Esophagus squamous epithelium (tissue), 4 donors: ENCODE measurements at regions not wholly inside any gene's neighbourhood (a gene's known extent, or its start where the extent isn't known, plus 50 kb on each side); places are given as distances from the start of the nearest gene placed in this dataset.

Experiments used
- POLR2A ChIP-seq, 4 donors: fragments of 450-650 bp; IDR thresholded peaks; one replicate each; pipeline ENCODE4 v1.6.1; 2017; ENCODE audit warnings: antibody characterized with exemption in 4 of 4, mild to moderate bottlenecking in 4 of 4, moderate library complexity in 3 of 4
- TF ChIP-seq, protein P1 (sequence below), 6 experiments: fragments of 450-650 bp in 4 of 6; fragments of 200-600 bp in 2 of 6; sonication (generic) in 2 of 6; IDR thresholded peaks; one replicate each; pipeline ENCODE4 v1.5.1; 2016 to 2019; ENCODE audit warnings: antibody characterized with exemption in 6 of 6, mild to moderate bottlenecking in 4 of 6, moderate library complexity in 4 of 6

DNA sequence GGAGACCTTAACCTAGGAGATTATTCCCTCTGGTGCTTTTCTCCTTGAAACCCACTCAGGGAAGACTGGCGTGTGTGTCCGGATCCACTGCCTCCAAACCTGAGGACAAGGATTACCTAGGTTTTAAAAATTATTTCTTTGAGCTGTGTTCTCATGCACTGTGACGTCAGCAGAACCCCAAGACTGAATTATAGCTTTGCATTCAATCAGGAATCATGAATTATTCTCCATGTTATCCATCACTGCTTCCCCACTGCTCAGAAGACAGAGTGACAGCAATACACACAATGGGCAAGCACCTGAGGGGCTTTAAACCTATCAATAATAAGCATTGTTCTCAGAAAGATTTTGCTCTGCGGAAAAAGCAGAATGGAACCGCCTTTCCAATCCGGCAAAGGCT lies 253.2 kb upstream of the FOXD3 start:
- TF ChIP-seq, protein P1, sequence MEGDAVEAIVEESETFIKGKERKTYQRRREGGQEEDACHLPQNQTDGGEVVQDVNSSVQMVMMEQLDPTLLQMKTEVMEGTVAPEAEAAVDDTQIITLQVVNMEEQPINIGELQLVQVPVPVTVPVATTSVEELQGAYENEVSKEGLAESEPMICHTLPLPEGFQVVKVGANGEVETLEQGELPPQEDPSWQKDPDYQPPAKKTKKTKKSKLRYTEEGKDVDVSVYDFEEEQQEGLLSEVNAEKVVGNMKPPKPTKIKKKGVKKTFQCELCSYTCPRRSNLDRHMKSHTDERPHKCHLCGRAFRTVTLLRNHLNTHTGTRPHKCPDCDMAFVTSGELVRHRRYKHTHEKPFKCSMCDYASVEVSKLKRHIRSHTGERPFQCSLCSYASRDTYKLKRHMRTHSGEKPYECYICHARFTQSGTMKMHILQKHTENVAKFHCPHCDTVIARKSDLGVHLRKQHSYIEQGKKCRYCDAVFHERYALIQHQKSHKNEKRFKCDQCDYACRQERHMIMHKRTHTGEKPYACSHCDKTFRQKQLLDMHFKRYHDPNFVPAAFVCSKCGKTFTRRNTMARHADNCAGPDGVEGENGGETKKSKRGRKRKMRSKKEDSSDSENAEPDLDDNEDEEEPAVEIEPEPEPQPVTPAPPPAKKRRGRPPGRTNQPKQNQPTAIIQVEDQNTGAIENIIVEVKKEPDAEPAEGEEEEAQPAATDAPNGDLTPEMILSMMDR (IDR thresholded peaks at IDR 0.05) = no peak
- no peak for TF ChIP-seq POLR2A (IDR thresholded peaks at IDR 0.05)
